HepG2 (cell line): ENCODE measurements at regions not wholly inside any gene's neighbourhood (a gene's known extent, or its start where the extent isn't known, plus 50 kb on each side); places are given as distances from the start of the nearest gene placed in this dataset.

Experiments
- CBX1 ChIP-seq: IDR thresholded peaks from one replicate; pipeline ENCODE4 v1.6.1; 2016; ENCODE audit warnings: antibody characterized with exemption, low read depth
- CC2D1A ChIP-seq: sonication (generic); formaldehyde crosslinking; IDR thresholded peaks from 2 replicates; pipeline ENCODE4 v1.8.1; 2023; ENCODE audit warnings: mild to moderate bottlenecking, missing genetic modification reagents
- CCDC6 ChIP-seq: sonication (generic); formaldehyde crosslinking; IDR thresholded peaks from 2 replicates; pipeline ENCODE4 v1.8.1; 2022; ENCODE audit warnings: mild to moderate bottlenecking, missing genetic modification reagents, moderate library complexity
- ELF3 ChIP-seq: IDR thresholded peaks from 2 replicates; pipeline ENCODE4 v1.6.1; 2016; ENCODE audit warnings: missing genetic modification reagents, missing compliant biosample characterization
- GATA4 ChIP-seq: sonication (generic); IDR thresholded peaks from 2 replicates; pipeline ENCODE4 v1.6.1; 2016; ENCODE audit warnings: antibody characterized with exemption, low read depth, borderline replicate concordance
- GFI1 ChIP-seq: sonication (generic); formaldehyde crosslinking; IDR thresholded peaks from 2 replicates; pipeline ENCODE4 v1.5.0; 2020; ENCODE audit warnings: missing genetic modification reagents, mild to moderate bottlenecking, borderline replicate concordance
- HMG20A ChIP-seq: IDR thresholded peaks from 2 replicates; pipeline ENCODE4 v1.6.1; 2016; ENCODE audit warnings: borderline replicate concordance
- JARID2 ChIP-seq: sonication (generic); formaldehyde crosslinking; IDR thresholded peaks from 2 replicates; pipeline ENCODE4 v1.8.1; 2023; ENCODE audit warnings: missing genetic modification reagents, inconsistent platforms; ENCODE audit not compliant: insufficient replicate concordance
- LBX2 ChIP-seq: sonication (generic); formaldehyde crosslinking; IDR thresholded peaks from 2 replicates; pipeline ENCODE4 v1.5.0; 2020; ENCODE audit warnings: missing genetic modification reagents, mild to moderate bottlenecking, borderline replicate concordance
- MED1 ChIP-seq: sonication (generic); formaldehyde crosslinking; IDR thresholded peaks from 2 replicates; pipeline ENCODE4 v1.4.0; 2020; ENCODE audit warnings: missing genetic modification reagents
- NR0B2 ChIP-seq: sonication (generic); formaldehyde crosslinking; IDR thresholded peaks from 2 replicates; pipeline ENCODE4 v1.4.0; 2020; ENCODE audit warnings: mild to moderate bottlenecking, missing genetic modification reagents
- PAWR ChIP-seq: sonication (generic); formaldehyde crosslinking; IDR thresholded peaks from 2 replicates; pipeline ENCODE4 v1.4.0; 2020; ENCODE audit warnings: missing genetic modification reagents, mild to moderate bottlenecking, borderline replicate concordance
- RARA ChIP-seq: IDR thresholded peaks from 2 replicates; pipeline ENCODE4 v1.6.1; 2016; ENCODE audit warnings: missing genetic modification reagents, missing compliant biosample characterization
- SOX5 ChIP-seq: IDR thresholded peaks from 2 replicates; pipeline ENCODE4 v1.6.1; 2016; ENCODE audit warnings: borderline replicate concordance
- TEAD3 ChIP-seq: optimal IDR thresholded peaks from 2 replicates; pipeline ENCODE3; 2016; ENCODE audit warnings: borderline replicate concordance
- ZBTB7B ChIP-seq: sonication (generic); formaldehyde crosslinking; IDR thresholded peaks from 2 replicates; pipeline ENCODE4 v1.4.0; 2020; ENCODE audit warnings: missing genetic modification reagents
- ZC3H13 ChIP-seq: sonication (generic); formaldehyde crosslinking; IDR thresholded peaks from 2 replicates; pipeline ENCODE4 v1.8.1; 2023; ENCODE audit warnings: mild to moderate bottlenecking, missing genetic modification reagents, moderate library complexity
- ZFYVE20 ChIP-seq: sonication (generic); formaldehyde crosslinking; IDR thresholded peaks from 2 replicates; pipeline ENCODE4 v1.8.0; 2023; ENCODE audit warnings: low read depth, mild to moderate bottlenecking, moderate library complexity, missing genetic modification reagents, borderline replicate concordance
- ZNF253 ChIP-seq: sonication (generic); formaldehyde crosslinking; IDR thresholded peaks from 2 replicates; pipeline ENCODE4 v1.8.0; 2022; ENCODE audit warnings: mild to moderate bottlenecking, missing genetic modification reagents, borderline replicate concordance
- TF ChIP-seq, protein P1 (sequence below): sonication (generic); formaldehyde crosslinking; IDR thresholded peaks from 2 replicates; pipeline ENCODE4 v1.5.0; 2020; ENCODE audit warnings: mild to moderate bottlenecking, missing genetic modification reagents, borderline replicate concordance
- TF ChIP-seq, protein P2 (sequence below): IDR thresholded peaks from 2 replicates; pipeline ENCODE4 v1.6.1; 2018; ENCODE audit warnings: missing genetic modification reagents, mild to moderate bottlenecking, missing compliant biosample characterization
- TF ChIP-seq, protein P3 (sequence below), 2 experiments: sonication (generic) in 1 of 2; formaldehyde crosslinking in 1 of 2; IDR thresholded peaks; 2 replicates each; pipeline versions ENCODE4 v1.4.0 to v1.6.1; 2016 to 2020; ENCODE audit warnings: borderline replicate concordance in 1 of 2, low read depth in 1 of 2, mild to moderate bottlenecking in 1 of 2, missing genetic modification reagents in 1 of 2

GRCh38 chr7:138328215-138328614, 131.8 kb upstream of the TRIM24 start (continued):
- TF ChIP-seq PAWR (no peak), NR0B2 (CRISPR knock-in tag) (no peak), CCDC6 (CRISPR knock-in tag) (no peak), RARA (CRISPR knock-in tag) (0 out of 2 replicates have a peak, but pooled peaks have one; percentile 20), ELF3 (CRISPR knock-in tag) (peak; percentile 80), LBX2 (CRISPR knock-in tag) (no peak), ZC3H13 (CRISPR knock-in tag) (no peak), MED1 (CRISPR knock-in tag) (peak; percentile 80; the same call in 1 of the 2 replicates), SOX5 (peak; percentile 71; the same call in 1 of the 2 replicates), ZBTB7B (no peak), JARID2 (CRISPR knock-in tag) (no peak), ZNF253 (no peak), ZFYVE20 (CRISPR knock-in tag) (no peak), GFI1 (peak; percentile 45; the same call in 1 of the 2 replicates), CC2D1A (CRISPR knock-in tag) (no peak), CBX1 (no peak), HMG20A (CRISPR knock-in tag) (peak; percentile 49; the same call in 1 of the 2 replicates), TEAD3 (peak; percentile 98), GATA4 (peak; percentile 45; the same call in 1 of the 2 replicates)
- TF ChIP-seq, protein P1, sequence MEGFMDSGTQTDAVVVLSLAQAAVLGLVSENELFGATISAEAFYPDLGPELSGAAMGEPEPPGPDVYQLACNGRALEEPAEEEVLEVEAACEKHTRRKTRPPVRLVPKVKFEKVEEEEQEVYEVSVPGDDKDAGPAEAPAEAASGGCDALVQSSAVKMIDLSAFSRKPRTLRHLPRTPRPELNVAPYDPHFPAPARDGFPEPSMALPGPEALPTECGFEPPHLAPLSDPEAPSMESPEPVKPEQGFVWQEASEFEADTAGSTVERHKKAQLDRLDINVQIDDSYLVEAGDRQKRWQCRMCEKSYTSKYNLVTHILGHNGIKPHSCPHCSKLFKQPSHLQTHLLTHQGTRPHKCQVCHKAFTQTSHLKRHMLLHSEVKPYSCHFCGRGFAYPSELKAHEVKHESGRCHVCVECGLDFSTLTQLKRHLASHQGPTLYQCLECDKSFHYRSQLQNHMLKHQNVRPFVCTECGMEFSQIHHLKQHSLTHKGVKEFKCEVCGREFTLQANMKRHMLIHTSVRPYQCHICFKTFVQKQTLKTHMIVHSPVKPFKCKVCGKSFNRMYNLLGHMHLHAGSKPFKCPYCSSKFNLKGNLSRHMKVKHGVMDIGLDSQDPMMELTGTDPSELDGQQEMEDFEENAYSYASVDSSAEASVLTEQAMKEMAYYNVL (CRISPR knock-in tag): peak; percentile 45; the same call in 1 of the 2 replicates
- TF ChIP-seq, protein P2, sequence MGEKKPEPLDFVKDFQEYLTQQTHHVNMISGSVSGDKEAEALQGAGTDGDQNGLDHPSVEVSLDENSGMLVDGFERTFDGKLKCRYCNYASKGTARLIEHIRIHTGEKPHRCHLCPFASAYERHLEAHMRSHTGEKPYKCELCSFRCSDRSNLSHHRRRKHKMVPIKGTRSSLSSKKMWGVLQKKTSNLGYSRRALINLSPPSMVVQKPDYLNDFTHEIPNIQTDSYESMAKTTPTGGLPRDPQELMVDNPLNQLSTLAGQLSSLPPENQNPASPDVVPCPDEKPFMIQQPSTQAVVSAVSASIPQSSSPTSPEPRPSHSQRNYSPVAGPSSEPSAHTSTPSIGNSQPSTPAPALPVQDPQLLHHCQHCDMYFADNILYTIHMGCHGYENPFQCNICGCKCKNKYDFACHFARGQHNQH: 0 out of 2 replicates have a peak, but pooled peaks have one; percentile 24
- TF ChIP-seq, protein P3, sequence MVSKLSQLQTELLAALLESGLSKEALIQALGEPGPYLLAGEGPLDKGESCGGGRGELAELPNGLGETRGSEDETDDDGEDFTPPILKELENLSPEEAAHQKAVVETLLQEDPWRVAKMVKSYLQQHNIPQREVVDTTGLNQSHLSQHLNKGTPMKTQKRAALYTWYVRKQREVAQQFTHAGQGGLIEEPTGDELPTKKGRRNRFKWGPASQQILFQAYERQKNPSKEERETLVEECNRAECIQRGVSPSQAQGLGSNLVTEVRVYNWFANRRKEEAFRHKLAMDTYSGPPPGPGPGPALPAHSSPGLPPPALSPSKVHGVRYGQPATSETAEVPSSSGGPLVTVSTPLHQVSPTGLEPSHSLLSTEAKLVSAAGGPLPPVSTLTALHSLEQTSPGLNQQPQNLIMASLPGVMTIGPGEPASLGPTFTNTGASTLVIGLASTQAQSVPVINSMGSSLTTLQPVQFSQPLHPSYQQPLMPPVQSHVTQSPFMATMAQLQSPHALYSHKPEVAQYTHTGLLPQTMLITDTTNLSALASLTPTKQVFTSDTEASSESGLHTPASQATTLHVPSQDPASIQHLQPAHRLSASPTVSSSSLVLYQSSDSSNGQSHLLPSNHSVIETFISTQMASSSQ (IDR thresholded peaks at IDR 0.05; ENCODE audit: low read depth): 0 out of 2 replicates have a peak, but pooled peaks have one; percentile 50
- TF ChIP-seq, protein P3 (CRISPR knock-in tag; IDR thresholded peaks at IDR 0.05; ENCODE audit: borderline replicate concordance): no peak
